Islet of Langerhans (tissue), 1 donor: ENCODE measurements at regions not wholly inside any gene's neighbourhood (a gene's known extent, or its start where the extent isn't known, plus 50 kb on each side); places are given as distances from the start of the nearest gene placed in this dataset.
"Not testable (repeated sequence)": the region's sequence is repeated elsewhere in the genome, so short reads cannot be mapped to it uniquely, and the experiment has no call there.

Experiments
- FAIRE-seq: peaks from one replicate; lab custom pipeline; 2011; peaks lifted over from hg19 to GRCh38; lab: Jason Lieb, UNC

- FAIRE-seq, result no peak
These were observed 1325.0 kb upstream of the CDH2 start for GRCh38 chr18:29501952-29502351.

GRCh38 chr18:29496152-29496680 lies 1319.3 kb upstream of the CDH2 start:
- FAIRE-seq, result no peak

GRCh38 chr18:29494371-29494770 lies 1317.4 kb upstream of the CDH2 start:
- peak; percentile 72 for FAIRE-seq

- no peak for FAIRE-seq
These were observed 1315.0 kb upstream of the CDH2 start for GRCh38 chr18:29491907-29492306.

- FAIRE-seq, result no peak
These were observed 1311.7 kb upstream of the CDH2 start for GRCh38 chr18:29488617-29489016.

GRCh38 chr18:29465526-29465925 lies 1288.6 kb upstream of the CDH2 start:
- no peak for FAIRE-seq

GRCh38 chr18:29459972-29460371 lies 1283.0 kb upstream of the CDH2 start:
- no peak for FAIRE-seq

GRCh38 chr18:29457316-29457889 lies 1280.5 kb upstream of the CDH2 start:
- FAIRE-seq, result no peak

GRCh38 chr18:29449424-29449823 lies 1272.5 kb upstream of the CDH2 start:
- FAIRE-seq, result no peak

- FAIRE-seq, result no peak
These were observed 1262.5 kb upstream of the CDH2 start for GRCh38 chr18:29439398-29439797.

GRCh38 chr18:29436459-29436858 lies 1259.5 kb upstream of the CDH2 start:
- FAIRE-seq, result no peak

- FAIRE-seq, result no peak
These were observed 1257.7 kb upstream of the CDH2 start for GRCh38 chr18:29434650-29435049.

- FAIRE-seq, result no peak
These were observed 1253.5 kb upstream of the CDH2 start for GRCh38 chr18:29430416-29430815.

- no peak for FAIRE-seq
These were observed 1241.2 kb upstream of the CDH2 start for GRCh38 chr18:29418136-29418535.

- no peak for FAIRE-seq
These were observed 1230.1 kb upstream of the CDH2 start for GRCh38 chr18:29406996-29407395.

GRCh38 chr18:29397536-29397935 lies 1220.6 kb upstream of the CDH2 start:
- FAIRE-seq, result no peak

- no peak for FAIRE-seq
These were observed 1206.7 kb upstream of the CDH2 start for GRCh38 chr18:29383311-29384273.

GRCh38 chr18:29378651-29379136 lies 1201.8 kb upstream of the CDH2 start:
- no peak for FAIRE-seq

GRCh38 chr18:29377346-29377745 lies 1200.4 kb upstream of the CDH2 start:
- no peak for FAIRE-seq

GRCh38 chr18:29373000-29373399 lies 1196.1 kb upstream of the CDH2 start:
- no peak for FAIRE-seq

- FAIRE-seq, result no peak
These were observed 1184.9 kb upstream of the CDH2 start for GRCh38 chr18:29361843-29362242.

GRCh38 chr18:29360659-29361058 lies 1183.7 kb upstream of the CDH2 start:
- FAIRE-seq, result not testable (repeated sequence)

GRCh38 chr18:29359222-29359621 lies 1182.3 kb upstream of the CDH2 start:
- FAIRE-seq, result not testable (repeated sequence)
